Ishikawa (cell line): ENCODE measurements at regions not wholly inside any gene's neighbourhood (a gene's known extent, or its start where the extent isn't known, plus 50 kb on each side); places are given as distances from the start of the nearest gene placed in this dataset.

Source experiments
- CEBPB ChIP-seq: IDR thresholded peaks from 2 replicates; pipeline ENCODE4 v1.6.1; 2012
- CREB1 ChIP-seq: IDR thresholded peaks from 2 replicates; pipeline ENCODE4 v1.6.1; 2012; ENCODE audit warnings: low read depth
- EGR1 ChIP-seq: IDR thresholded peaks from 2 replicates; pipeline ENCODE4 v1.6.1; 2012
- EP300 ChIP-seq: IDR thresholded peaks from 2 replicates; pipeline ENCODE4 v1.6.1; 2012; ENCODE audit warnings: borderline replicate concordance
- NFIC ChIP-seq: IDR thresholded peaks from 2 replicates; pipeline ENCODE4 v1.6.1; 2012
- RAD21 ChIP-seq: IDR thresholded peaks from 2 replicates; pipeline ENCODE4 v1.6.1; 2012; ENCODE audit warnings: low read depth
- TAF1 ChIP-seq: IDR thresholded peaks from 2 replicates; pipeline ENCODE4 v1.6.1; 2012; ENCODE audit warnings: low read depth, mild to moderate bottlenecking
- TF ChIP-seq, protein P1 (sequence below): IDR thresholded peaks from 2 replicates; pipeline ENCODE4 v1.6.1; 2012
- TF ChIP-seq, protein P2 (sequence below): IDR thresholded peaks from 2 replicates; pipeline ENCODE4 v1.6.1; 2012
- TF ChIP-seq, protein P3 (sequence below): IDR thresholded peaks from 2 replicates; pipeline ENCODE4 v1.6.1; 2012; ENCODE audit warnings: low read depth, mild to moderate bottlenecking

DNA sequence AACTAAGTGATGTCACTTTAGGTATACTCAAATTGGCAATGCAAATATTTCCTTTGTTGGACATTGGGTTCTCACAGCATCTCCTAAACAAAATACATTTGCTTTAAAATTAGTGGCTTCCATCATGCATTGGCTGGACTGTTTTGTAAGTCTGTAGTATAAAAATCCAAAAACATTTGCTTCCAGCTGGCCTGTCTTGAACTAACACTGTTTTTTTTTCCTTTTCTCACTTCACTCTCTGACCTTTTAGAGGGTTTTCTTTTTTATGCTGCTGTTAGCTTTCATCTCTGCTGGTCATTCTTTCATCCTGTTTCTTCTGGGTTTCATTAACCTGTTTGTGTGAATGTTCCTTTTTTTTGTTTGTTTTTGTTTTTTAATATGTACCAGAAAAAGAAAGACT, 121.7 kb upstream of the MLIP start:
- TF ChIP-seq TAF1 (no peak), CEBPB (no peak), CREB1 (no peak), NFIC (no peak), RAD21 (no peak), EGR1 (no peak), EP300 (no peak)
- TF ChIP-seq, protein P1, sequence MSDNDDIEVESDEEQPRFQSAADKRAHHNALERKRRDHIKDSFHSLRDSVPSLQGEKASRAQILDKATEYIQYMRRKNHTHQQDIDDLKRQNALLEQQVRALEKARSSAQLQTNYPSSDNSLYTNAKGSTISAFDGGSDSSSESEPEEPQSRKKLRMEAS, result no peak
- TF ChIP-seq, protein P2, sequence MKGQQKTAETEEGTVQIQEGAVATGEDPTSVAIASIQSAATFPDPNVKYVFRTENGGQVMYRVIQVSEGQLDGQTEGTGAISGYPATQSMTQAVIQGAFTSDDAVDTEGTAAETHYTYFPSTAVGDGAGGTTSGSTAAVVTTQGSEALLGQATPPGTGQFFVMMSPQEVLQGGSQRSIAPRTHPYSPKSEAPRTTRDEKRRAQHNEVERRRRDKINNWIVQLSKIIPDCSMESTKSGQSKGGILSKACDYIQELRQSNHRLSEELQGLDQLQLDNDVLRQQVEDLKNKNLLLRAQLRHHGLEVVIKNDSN, result no peak
- TF ChIP-seq, protein P3, sequence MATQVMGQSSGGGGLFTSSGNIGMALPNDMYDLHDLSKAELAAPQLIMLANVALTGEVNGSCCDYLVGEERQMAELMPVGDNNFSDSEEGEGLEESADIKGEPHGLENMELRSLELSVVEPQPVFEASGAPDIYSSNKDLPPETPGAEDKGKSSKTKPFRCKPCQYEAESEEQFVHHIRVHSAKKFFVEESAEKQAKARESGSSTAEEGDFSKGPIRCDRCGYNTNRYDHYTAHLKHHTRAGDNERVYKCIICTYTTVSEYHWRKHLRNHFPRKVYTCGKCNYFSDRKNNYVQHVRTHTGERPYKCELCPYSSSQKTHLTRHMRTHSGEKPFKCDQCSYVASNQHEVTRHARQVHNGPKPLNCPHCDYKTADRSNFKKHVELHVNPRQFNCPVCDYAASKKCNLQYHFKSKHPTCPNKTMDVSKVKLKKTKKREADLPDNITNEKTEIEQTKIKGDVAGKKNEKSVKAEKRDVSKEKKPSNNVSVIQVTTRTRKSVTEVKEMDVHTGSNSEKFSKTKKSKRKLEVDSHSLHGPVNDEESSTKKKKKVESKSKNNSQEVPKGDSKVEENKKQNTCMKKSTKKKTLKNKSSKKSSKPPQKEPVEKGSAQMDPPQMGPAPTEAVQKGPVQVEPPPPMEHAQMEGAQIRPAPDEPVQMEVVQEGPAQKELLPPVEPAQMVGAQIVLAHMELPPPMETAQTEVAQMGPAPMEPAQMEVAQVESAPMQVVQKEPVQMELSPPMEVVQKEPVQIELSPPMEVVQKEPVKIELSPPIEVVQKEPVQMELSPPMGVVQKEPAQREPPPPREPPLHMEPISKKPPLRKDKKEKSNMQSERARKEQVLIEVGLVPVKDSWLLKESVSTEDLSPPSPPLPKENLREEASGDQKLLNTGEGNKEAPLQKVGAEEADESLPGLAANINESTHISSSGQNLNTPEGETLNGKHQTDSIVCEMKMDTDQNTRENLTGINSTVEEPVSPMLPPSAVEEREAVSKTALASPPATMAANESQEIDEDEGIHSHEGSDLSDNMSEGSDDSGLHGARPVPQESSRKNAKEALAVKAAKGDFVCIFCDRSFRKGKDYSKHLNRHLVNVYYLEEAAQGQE, result no peak
